ENCODE measurements at regions not wholly inside any gene's neighbourhood (a gene's known extent, or its start where the extent isn't known, plus 50 kb on each side); places are given as distances from the start of the nearest gene placed in this dataset.

- no peak for DNase-seq (ENCODE audit: low spot score)
These were observed 555.2 kb upstream of the KLHL29 start for GRCh38 chr2:22829791-22830190.

- no peak for DNase-seq (ENCODE audit: low spot score)
These were observed 552.8 kb upstream of the KLHL29 start for GRCh38 chr2:22832196-22832595.

GRCh38 chr2:22838461-22838860 lies 546.5 kb upstream of the KLHL29 start:
- no peak for DNase-seq (ENCODE audit: low spot score)

- no peak for DNase-seq (ENCODE audit: low spot score)
These were observed 542.6 kb upstream of the KLHL29 start for GRCh38 chr2:22842205-22842869.

GRCh38 chr2:22843919-22844537 lies 541.0 kb upstream of the KLHL29 start:
- no peak for DNase-seq (ENCODE audit: low spot score)

- DNase-seq (ENCODE audit: low spot score) = no peak
These were observed 534.7 kb upstream of the KLHL29 start for GRCh38 chr2:22850310-22850709.

GRCh38 chr2:22854588-22854987 lies 530.4 kb upstream of the KLHL29 start:
- no peak for DNase-seq (ENCODE audit: low spot score)

GRCh38 chr2:22855081-22855480 lies 529.9 kb upstream of the KLHL29 start:
- DNase-seq (ENCODE audit: low spot score) = no peak

- no peak for DNase-seq (ENCODE audit: low spot score)
These were observed 529.2 kb upstream of the KLHL29 start for GRCh38 chr2:22855761-22856184.

GRCh38 chr2:22867973-22868372 lies 517.0 kb upstream of the KLHL29 start:
- DNase-seq (ENCODE audit: low spot score) = no peak

- no peak for DNase-seq (ENCODE audit: low spot score)
These were observed 506.9 kb upstream of the KLHL29 start for GRCh38 chr2:22878121-22878520.

- no peak for DNase-seq (ENCODE audit: low spot score)
These were observed 505.7 kb upstream of the KLHL29 start for GRCh38 chr2:22879009-22879863.

GRCh38 chr2:22880161-22880560 lies 504.8 kb upstream of the KLHL29 start:
- DNase-seq (ENCODE audit: low spot score) = no peak

GRCh38 chr2:22882011-22882410 lies 503.0 kb upstream of the KLHL29 start:
- no peak for DNase-seq (ENCODE audit: low spot score)

GRCh38 chr2:22882643-22883042 lies 502.3 kb upstream of the KLHL29 start:
- no peak for DNase-seq (ENCODE audit: low spot score)

GRCh38 chr2:22883054-22883453 lies 501.9 kb upstream of the KLHL29 start:
- no peak for DNase-seq (ENCODE audit: low spot score)

- no peak for DNase-seq (ENCODE audit: low spot score)
These were observed 499.7 kb upstream of the KLHL29 start for GRCh38 chr2:22885245-22885644.

GRCh38 chr2:22887426-22887825 lies 497.6 kb upstream of the KLHL29 start:
- DNase-seq (ENCODE audit: low spot score) = no peak

GRCh38 chr2:22887845-22888244 lies 497.1 kb upstream of the KLHL29 start:
- no peak for DNase-seq (ENCODE audit: low spot score)

- DNase-seq (ENCODE audit: low spot score) = no peak
These were observed 494.8 kb upstream of the KLHL29 start for GRCh38 chr2:22890132-22890531.

GRCh38 chr2:22893761-22894517 lies 491.0 kb upstream of the KLHL29 start:
- DNase-seq (ENCODE audit: low spot score) = no peak

GRCh38 chr2:22894761-22895160 lies 490.2 kb upstream of the KLHL29 start:
- DNase-seq (ENCODE audit: low spot score) = no peak

All from germinal center (tissue), 1 donor.